Nucleus accumbens (tissue), 56 donors: ENCODE measurements at regions not wholly inside any gene's neighbourhood (a gene's known extent, or its start where the extent isn't known, plus 50 kb on each side); places are given as distances from the start of the nearest gene placed in this dataset.
"Not testable (repeated sequence)": the region's sequence is repeated elsewhere in the genome, so short reads cannot be mapped to it uniquely, and the experiment has no call there.

Experiments
- DNase-seq, 56 donors: peaks; one replicate each; lab custom pipeline; 2025; lab: John Stamatoyannopoulos, UW

- DNase-seq, result no peak
Measured at GRCh38 chr14:101247842-101248725, 313.2 kb upstream of the DIO3 start.

GRCh38 chr14:101248840-101249675, 312.2 kb upstream of the DIO3 start:
- DNase-seq, result no peak

- no peak for DNase-seq
Measured at GRCh38 chr14:101249676-101250036, 311.6 kb upstream of the DIO3 start.

GRCh38 chr14:101250336-101250947, 310.9 kb upstream of the DIO3 start:
- peak in 6 of 56 donors; percentile 4 to 22 (median 14) for DNase-seq

DNA sequence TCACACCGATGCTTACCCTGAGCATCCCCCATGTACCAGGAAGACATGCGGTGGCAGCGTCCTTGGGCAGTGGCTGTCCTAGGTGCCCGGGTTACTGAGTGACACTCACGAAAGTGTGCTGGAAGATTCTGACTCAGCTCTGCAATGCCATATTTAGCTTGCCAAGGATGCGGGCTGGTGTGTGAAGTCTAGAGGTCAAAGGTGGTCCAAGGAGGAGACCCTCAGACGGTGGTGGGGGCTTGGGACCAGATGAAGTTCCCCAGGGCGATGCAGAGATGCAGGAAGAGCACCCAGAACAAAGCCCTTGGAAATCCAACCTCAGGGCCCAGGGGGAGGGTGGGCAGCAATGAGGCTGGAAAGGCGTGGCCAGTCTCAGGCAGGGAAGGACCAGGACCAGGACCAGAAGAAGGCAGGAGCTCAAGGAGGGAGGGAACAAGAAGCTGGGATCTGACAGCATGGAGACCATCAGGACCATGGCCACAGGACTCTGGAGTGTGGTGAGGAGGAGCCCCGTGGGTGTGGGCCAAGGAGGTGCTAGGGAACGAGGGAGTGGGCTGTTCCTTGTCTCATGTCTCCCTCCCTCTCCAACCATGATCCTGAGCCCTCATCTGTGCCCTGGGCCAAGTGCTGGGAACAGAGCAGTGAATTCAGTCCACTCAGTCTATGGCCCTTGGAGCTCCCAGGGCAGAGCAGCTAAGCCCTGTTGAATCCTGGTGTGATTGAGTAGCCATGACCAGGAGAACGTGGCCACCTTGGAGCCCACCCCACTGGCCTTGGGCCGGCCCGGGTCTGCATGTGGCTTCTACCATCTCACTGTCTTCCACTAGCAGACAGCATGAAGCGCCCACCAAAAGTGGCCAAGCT, 310.1 kb upstream of the DIO3 start:
- DNase-seq, result no peak

- no peak for DNase-seq
Measured at GRCh38 chr14:101251812-101252442, 309.4 kb upstream of the DIO3 start.

- DNase-seq, result no peak
Measured at GRCh38 chr14:101252443-101253214, 308.7 kb upstream of the DIO3 start.

- DNase-seq, result no peak
Measured at GRCh38 chr14:101253948-101254347, 307.3 kb upstream of the DIO3 start.

GRCh38 chr14:101254805-101255764, 306.2 kb upstream of the DIO3 start:
- DNase-seq, result peak in 1 of 56 donors; percentile 23

DNA sequence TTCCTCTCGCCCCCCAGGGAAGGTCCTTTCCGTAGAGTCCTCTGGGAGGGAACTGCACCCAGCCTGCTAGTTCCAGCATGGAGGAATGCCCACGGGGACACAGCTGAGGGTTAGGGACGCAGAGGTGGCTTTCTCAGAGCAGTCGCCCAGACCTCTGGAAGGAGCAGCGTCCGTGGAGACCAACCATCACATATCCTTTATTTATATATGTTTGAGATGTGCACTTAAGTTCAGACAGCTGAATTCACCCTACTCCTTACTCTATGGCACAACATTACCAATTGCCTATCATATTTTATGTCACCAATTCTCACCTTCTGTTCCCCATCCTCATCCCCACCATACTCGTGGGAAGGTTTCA, 305.6 kb upstream of the DIO3 start:
- DNase-seq, result no peak

DNA sequence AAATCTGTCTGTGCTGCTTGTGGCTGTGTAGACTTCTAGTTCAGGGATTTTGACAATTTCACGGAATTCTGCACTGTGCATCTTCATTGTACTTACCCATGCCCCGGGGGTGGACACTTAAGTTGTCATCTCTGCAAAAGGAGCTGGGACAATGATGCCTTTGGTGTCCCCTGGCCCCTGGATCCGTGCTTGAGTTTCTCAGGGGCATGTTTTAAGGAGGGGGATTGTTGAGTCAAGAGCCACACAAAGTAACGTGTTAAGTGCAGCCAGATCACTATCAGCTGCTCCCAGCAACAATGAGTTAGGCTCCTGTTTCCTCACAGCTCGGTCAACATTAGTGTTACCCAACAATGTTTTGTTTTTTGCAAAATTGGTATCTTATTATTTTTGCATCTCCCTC, 305.0 kb upstream of the DIO3 start:
- DNase-seq, result no peak

DNA sequence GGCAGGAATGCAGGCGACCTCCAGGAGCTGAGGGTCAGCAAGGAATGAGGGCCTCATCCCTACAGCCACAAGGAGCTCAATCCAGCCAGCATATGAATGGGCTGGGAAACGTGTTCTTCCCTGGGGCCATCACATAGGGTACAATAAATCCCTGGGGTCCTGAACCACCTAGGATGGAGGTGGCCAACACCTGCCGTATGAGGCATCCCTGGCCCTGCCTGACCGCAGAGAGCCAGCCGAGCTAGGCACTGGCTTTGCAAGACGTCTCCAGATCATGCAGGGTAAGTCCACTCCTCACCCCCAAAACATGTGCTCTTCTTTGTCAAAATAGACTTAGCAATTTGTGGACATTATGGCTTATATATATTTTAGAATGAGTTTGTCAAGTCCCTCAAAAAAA, 303.7 kb upstream of the DIO3 start:
- DNase-seq, result no peak

DNA sequence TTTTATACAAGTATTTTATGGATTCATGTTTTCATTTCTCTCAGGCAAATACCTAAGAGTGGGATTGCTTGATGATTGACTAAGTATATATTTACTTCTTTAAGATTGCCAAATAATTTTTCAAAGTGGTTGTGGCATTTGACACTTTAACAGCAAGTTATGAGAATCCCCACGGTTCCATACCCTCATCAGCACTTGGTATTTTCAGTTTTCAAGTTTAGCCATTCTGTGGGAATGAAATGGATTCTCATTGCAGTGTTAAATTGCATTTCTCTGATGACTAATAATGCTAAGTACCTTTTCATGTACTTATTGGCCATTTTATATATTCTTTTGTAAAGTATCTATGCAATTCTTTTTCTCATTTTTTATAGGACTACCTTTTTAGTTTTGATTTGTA, 301.5 kb upstream of the DIO3 start:
- no peak for DNase-seq

DNA sequence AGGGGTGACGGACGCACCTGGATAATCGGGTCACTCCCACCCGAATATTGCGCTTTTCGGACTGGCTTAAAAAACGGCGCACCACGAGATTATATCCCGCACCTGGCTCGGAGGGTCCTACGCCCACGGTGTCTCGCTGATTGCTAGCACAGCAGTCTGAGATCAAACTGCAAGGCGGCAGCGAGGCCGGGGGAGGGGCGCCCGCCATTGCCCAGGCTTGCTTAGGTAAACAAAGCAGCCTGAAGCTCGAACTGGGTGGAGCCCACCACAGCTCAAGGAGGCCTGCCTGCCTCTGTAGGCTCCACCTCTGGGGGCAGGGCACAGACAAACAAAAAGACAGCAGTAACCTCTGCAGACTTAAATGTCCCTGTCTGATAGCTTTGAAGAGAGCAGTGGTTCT, 294.9 kb upstream of the DIO3 start:
- DNase-seq, result not testable (repeated sequence)

GRCh38 chr14:101273091-101273490, 288.2 kb upstream of the DIO3 start:
- no peak for DNase-seq

GRCh38 chr14:101276309-101277091, 284.8 kb upstream of the DIO3 start:
- no peak for DNase-seq

DNA sequence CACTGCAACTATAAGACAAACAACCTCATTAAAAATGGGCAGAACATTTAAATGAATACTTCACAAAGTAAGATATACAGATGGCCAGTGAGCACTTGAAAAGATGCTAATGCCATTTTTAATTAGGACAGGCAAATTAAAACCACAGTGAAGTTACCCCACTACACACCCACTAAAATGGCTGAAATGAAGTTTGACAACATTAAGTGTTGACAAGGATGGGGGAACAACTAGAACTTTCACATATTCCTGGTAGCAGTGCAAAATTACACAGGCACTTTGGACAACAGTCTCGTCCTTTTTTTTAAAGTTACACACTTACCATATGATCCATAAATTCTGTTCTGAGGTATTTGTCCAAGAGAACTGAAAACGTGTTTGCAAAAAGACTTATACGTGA, 278.9 kb upstream of the DIO3 start:
- no peak for DNase-seq
